ENCODE measurements at regions not wholly inside any gene's neighbourhood (a gene's known extent, or its start where the extent isn't known, plus 50 kb on each side); places are given as distances from the start of the nearest gene placed in this dataset.

DNA sequence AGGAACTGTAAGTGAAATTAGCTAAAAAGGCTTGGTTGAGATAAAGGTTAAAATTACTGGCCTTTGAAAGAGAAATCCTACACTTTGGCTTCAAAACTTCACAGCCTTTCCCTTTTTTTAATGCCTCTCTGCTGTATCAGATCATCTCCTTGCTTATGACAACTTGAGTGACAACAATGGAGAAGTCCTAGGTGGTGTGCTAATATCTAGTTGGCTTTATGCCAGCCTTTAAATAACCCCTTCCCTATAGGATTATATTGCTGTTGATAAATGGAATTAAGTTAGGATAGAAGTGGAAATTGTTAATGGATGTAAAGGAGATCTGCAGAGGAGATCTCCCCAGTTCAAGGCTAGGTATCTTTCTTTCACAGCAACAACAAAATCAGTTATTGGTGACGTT lies 130.2 kb upstream of the ATP1B1 start:
- TF ChIP-seq POLR2A (IDR thresholded peaks at IDR 0.05) (no peak), CTCF (IDR thresholded peaks at IDR 0.05) (no peak)

All from ovary (tissue), 3 donors.